ENCODE measurements at regions not wholly inside any gene's neighbourhood (a gene's known extent, or its start where the extent isn't known, plus 50 kb on each side); places are given as distances from the start of the nearest gene placed in this dataset.

- dilution Hi-C loops (cut with MboI; ENCODE audit: extremely low pct_ligation_motif_present, low sequenced_read_pairs) (no loop called here), intact Hi-C loops (cut with micrococcal nuclease) (no loop called here)
- no peak overlapping the region for H3K27ac ChIP-seq (ENCODE audit: insufficient read depth, low read depth, low read length)
- H3K9me3 ChIP-seq (replicated peaks; ENCODE audit: control insufficient read depth, insufficient read depth, low read length), result no peaks in the 10 kb centered on the region
- H3K4me2 ChIP-seq (ENCODE audit: insufficient read depth, low read length), result no peak overlapping the region
- H3K79me2 ChIP-seq (ENCODE audit: control insufficient read depth, insufficient read depth, low read length), result no peaks in the 10 kb centered on the region
- no peak overlapping the region for H3K4me3 ChIP-seq (replicated peaks in 1 of 3; ENCODE audit: insufficient read depth in 1 of 3, low read depth in 1 of 3, low read length in 3 of 3)
- H3K27me3 ChIP-seq (ENCODE audit: control insufficient read depth in 2 of 2, insufficient read depth in 2 of 2, low read length in 2 of 2), result no peaks in the 10 kb centered on the region
- POLR2A ChIA-PET, result no interaction called here
- no peaks in the 10 kb centered on the region for H3K4me1 ChIP-seq (ENCODE audit: control insufficient read depth, extremely low read depth, insufficient read depth, low read length)
- CTCF ChIA-PET, result interaction anchor here (1.1 to 5.1 kb wide), 9 partner anchors 13 to 506 kb away, joined by 3 to 102 read pairs (median 5); partner anchors contain the start of gene THBD
- H3K36me3 ChIP-seq (ENCODE audit: control insufficient read depth in 2 of 2, extremely low read depth in 1 of 2, insufficient read depth in 2 of 2, low read length in 2 of 2), result no peaks in the 10 kb centered on the region
- H3K9me1 ChIP-seq (replicated peaks; ENCODE audit: control insufficient read depth, extremely low read depth, insufficient read depth, low read length), result no peaks in the 10 kb centered on the region
- no peak overlapping the region for H2AFZ ChIP-seq (ENCODE audit: low read depth, low read length)
- H3K9ac ChIP-seq (replicated peaks; ENCODE audit: extremely low read depth, insufficient read depth, low read length), result no peak overlapping the region
- H4K20me1 ChIP-seq (replicated peaks; ENCODE audit: control insufficient read depth, extremely low read depth, insufficient read depth, low read length), result no peaks in the 10 kb centered on the region
- no peak for DNase-seq (ENCODE audit: low read depth, low spot score)
- FAIRE-seq, result no peak
- BruUV-seq (replicated peaks), result no TSS peak
- TF ChIP-seq POLR2A (IDR thresholded peaks at IDR 0.05; ENCODE audit: low read depth, low read length) (no peak), MYC (IDR thresholded peaks at IDR 0.05; ENCODE audit: low read depth, low read length) (no peak), MAX (IDR thresholded peaks at IDR 0.05; ENCODE audit: insufficient read depth, insufficient read length) (no peak), EZH2 (IDR thresholded peaks at IDR 0.05; ENCODE audit: borderline replicate concordance, low read depth, low read length, severe bottlenecking) (no peak), FOS (IDR thresholded peaks at IDR 0.05; ENCODE audit: borderline replicate concordance, insufficient read depth, low read length) (no peak), POLR2AphosphoS5 (IDR thresholded peaks at IDR 0.05; ENCODE audit: insufficient read depth, low read depth, low read length) (no peak), GATA2 (IDR thresholded peaks at IDR 0.05; ENCODE audit: insufficient read depth, insufficient read length, low read depth, low read length) (no peak), JUN (IDR thresholded peaks at IDR 0.05; ENCODE audit: borderline replicate concordance, insufficient read depth, insufficient read length, low read depth) (no peak), CTCF (IDR thresholded peaks at IDR 0.05; ENCODE audit: extremely low read depth in 1 of 2, insufficient read depth in 1 of 2, low read depth in 1 of 2, low read length in 2 of 2) (no peak)
Measured at GRCh38 chr20:23197836-23198235, 111.7 kb upstream of the CD93 start.

Measured in endothelial cell of umbilical vein (primary cell).